Astrocyte of the spinal cord (primary cell): ENCODE measurements at regions not wholly inside any gene's neighbourhood (a gene's known extent, or its start where the extent isn't known, plus 50 kb on each side); places are given as distances from the start of the nearest gene placed in this dataset.

ENCODE experiments used
- DNase-seq: peaks from one replicate; pipeline ENCODE4 v3.0.0; 2011; ENCODE audit warnings: low read depth, low spot score
- H3K4me3 ChIP-seq: 2 replicates; pipeline ENCODE4 v1.5.1; 2011; ENCODE audit warnings: low read depth, mild to moderate bottlenecking, low read length, moderate library complexity
- in situ Hi-C: cut with HindIII; loops from 2 replicates; pipeline ENCODE4 v1.10.0; 2017; ENCODE audit warnings: low sequenced_read_pairs
- TF ChIP-seq, protein P1 (sequence below): IDR thresholded peaks from 2 replicates; pipeline ENCODE4 v1.5.1; 2012; ENCODE audit warnings: low read depth, mild to moderate bottlenecking, low read length, inconsistent platforms

DNA sequence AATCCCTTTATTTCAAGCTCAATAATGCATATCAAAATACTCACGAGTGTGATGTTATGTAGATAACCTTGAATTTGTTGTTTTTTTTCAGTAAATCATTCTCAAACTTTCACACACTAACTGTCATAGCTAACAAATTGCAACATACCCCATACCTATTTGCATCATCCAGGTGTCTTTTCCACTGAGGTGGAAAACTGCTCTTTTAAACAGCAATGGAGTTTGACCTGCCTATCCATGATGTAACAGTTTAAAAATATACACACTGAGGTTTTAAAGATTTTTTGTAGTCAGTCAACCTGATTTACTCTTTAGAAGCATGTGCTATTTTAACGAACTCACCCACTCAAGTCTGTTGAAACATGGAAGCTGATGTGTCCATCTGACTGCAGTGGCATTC lies 298.7 kb downstream of the RND3 start:
- H3K4me3 ChIP-seq: no peak overlapping the region
- in situ Hi-C loops: no loop called here
- no peak for DNase-seq
- TF ChIP-seq, protein P1, sequence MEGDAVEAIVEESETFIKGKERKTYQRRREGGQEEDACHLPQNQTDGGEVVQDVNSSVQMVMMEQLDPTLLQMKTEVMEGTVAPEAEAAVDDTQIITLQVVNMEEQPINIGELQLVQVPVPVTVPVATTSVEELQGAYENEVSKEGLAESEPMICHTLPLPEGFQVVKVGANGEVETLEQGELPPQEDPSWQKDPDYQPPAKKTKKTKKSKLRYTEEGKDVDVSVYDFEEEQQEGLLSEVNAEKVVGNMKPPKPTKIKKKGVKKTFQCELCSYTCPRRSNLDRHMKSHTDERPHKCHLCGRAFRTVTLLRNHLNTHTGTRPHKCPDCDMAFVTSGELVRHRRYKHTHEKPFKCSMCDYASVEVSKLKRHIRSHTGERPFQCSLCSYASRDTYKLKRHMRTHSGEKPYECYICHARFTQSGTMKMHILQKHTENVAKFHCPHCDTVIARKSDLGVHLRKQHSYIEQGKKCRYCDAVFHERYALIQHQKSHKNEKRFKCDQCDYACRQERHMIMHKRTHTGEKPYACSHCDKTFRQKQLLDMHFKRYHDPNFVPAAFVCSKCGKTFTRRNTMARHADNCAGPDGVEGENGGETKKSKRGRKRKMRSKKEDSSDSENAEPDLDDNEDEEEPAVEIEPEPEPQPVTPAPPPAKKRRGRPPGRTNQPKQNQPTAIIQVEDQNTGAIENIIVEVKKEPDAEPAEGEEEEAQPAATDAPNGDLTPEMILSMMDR: no peak

DNA sequence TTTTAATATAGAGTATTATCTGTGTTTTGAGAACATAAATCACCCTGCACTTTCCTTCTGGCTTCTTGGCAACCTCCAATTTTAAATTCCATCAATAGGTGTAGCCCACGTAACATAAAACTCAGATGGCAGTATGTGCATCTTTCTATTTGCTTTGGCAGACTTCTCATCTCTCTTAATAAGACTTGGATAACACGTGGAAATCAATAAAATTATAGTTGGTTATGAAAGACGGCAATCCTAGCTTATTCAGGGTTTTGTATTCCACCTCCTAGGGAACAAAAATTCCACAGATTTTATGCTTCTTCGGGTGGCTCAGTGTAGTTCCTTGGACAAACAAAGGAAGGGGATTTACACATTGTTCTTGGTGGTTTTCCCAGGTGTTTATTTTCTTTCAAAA lies 299.3 kb downstream of the RND3 start:
- no peak overlapping the region for H3K4me3 ChIP-seq
- TF ChIP-seq, protein P1: no peak
- DNase-seq: peak; percentile 41
- in situ Hi-C loops: no loop called here

DNA sequence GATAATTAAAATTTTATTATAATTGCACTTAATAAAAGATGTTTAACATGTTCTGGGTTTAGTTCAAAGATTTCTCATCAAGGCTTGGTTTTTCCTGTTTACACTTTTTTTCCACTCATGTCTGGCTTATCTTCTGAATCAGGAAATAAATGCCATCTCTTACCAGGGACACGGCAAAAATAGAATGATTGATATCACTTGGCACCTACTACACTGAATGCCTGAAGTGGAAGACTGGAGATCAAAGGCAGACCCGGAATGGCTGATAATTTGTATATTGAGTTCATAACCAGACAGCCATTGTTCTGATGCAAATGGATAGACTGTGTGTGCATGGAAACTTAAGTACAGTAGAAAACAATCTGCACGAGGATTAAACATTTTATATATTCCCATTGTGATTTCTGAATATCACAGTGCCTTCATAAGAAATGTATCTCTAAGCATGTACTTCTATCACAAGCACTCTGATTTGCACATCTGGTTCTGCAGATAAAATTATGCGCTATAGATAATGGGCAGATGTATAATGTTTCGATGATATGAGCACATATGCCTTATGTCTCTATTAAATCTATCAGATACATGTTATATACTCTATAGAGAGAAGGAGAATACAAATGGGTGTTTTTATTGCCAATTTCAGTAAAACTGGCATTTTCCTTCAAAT lies 304.8 kb downstream of the RND3 start:
- no peak for DNase-seq
- TF ChIP-seq, protein P1: no peak
- in situ Hi-C loops: no loop called here
- H3K4me3 ChIP-seq: no peak overlapping the region

DNA sequence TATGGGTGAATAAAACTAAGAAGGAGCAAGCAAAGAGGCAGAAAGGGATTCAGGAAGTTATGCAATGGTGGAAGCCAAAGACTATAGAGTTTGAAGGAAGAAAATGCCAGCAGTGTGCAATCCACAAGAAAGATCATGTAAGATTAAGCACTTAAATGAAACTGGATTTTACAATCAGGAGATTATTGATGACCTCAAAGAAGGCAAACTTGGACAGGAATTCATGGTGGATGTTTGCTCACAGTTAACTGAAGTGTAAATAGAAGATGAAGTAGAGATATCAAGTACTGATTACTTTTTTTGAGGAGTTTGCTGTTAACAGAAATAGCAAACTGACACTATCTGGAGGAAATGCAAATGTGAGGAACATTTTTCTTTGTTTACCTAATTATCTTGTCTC lies 308.9 kb downstream of the RND3 start:
- in situ Hi-C loops: no loop called here
- TF ChIP-seq, protein P1: no peak
- no peak overlapping the region for H3K4me3 ChIP-seq
- DNase-seq: no peak

DNA sequence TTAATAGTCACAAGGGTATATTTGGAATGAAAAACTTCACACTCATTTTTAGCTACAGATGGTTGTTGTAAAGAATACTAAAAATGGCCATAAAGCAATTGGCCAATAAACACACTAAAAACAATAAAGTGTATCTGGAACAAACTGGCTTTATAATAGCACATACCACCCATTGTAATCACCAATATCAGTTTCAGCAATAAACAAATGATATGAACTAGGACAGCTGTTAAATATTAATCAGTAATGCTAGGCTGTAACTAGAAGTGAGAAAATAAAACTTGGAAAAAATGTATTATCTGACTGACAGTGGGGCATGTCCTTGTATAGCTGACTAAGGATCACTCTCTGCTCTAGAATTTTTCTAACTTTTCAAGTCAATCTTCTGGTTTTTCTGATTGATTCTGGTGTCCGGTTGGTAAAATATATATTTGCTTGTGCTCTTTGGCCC lies 312.5 kb downstream of the RND3 start:
- H3K4me3 ChIP-seq: no peak overlapping the region
- TF ChIP-seq, protein P1: no peak
- in situ Hi-C loops: no loop called here
- no peak for DNase-seq

DNA sequence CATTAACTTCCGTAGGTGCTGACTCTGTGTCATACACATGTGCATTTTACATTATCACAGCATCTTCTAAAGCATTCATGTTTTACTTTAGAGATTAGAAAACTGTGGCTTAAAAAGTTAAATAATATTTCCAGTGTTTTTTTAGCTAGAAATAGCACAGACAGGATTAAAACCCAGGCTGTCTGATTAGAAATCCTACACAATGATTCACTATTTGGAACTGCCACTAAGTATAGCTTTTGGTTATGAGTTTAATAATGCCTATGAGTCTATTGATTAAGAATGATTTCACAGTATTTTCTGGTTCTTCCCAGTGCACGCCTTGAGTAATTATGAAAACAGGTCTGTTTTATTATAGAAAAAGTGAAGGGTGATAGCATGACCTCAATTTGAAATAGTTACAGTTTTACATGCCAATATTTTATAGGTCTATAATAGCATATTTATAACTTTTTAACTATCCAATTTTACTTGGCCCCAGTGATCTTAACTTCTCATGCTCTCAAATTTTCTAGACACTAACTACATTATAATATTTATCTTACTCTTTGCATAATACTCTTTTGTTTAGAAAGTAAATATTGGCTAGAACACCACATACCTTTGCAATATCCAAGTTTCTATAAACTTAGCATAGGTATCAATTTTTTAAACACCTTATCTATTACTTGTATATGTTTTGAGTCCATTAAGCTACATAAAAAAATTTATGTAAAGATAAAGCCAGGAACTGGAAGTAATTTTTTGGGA lies 313.2 kb downstream of the RND3 start:
- TF ChIP-seq, protein P1: no peak
- no peak for DNase-seq

More for the DNA sequence above, 313.2 kb downstream of the RND3 start:
- in situ Hi-C loops: no loop called here
- no peak overlapping the region for H3K4me3 ChIP-seq
